Tibial nerve (tissue), 3 donors: ENCODE measurements at regions not wholly inside any gene's neighbourhood (a gene's known extent, or its start where the extent isn't known, plus 50 kb on each side); places are given as distances from the start of the nearest gene placed in this dataset.

Experiments
- CTCF ChIP-seq, 5 experiments: fragments of 200-600 bp in 3 of 5; fragments of 450-650 bp in 2 of 5; sonication (generic) in 3 of 5; IDR thresholded peaks; one replicate each; pipeline ENCODE4 v1.5.1; 2016 to 2019; ENCODE audit warnings: antibody characterized with exemption in 5 of 5, mild to moderate bottlenecking in 3 of 5, moderate library complexity in 2 of 5
- POLR2A ChIP-seq, 2 donors: fragments of 450-650 bp; IDR thresholded peaks; one replicate each; pipeline ENCODE4 v1.6.1; 2017; ENCODE audit warnings: antibody characterized with exemption in 2 of 2, mild to moderate bottlenecking in 2 of 2, moderate library complexity in 2 of 2

- TF ChIP-seq POLR2A (IDR thresholded peaks at IDR 0.05): no peak
- TF ChIP-seq CTCF (IDR thresholded peaks at IDR 0.05): no peak
Observed at GRCh38 chr1:117694543-117694942, 88.7 kb downstream of the TENT5C start.
